IPS-20b (cell line): ENCODE measurements at regions not wholly inside any gene's neighbourhood (a gene's known extent, or its start where the extent isn't known, plus 50 kb on each side); places are given as distances from the start of the nearest gene placed in this dataset.

Experiments
- H3K27ac ChIP-seq: one replicate; pipeline ENCODE4 v1.5.1; 2013; ENCODE audit warnings: low read length
- H3K27me3 ChIP-seq: 2 replicates; pipeline ENCODE4 v1.6.1; 2013; ENCODE audit warnings: mild to moderate bottlenecking, low read length, inconsistent platforms; ENCODE audit not compliant: insufficient read depth
- H3K36me3 ChIP-seq: 2 replicates; pipeline ENCODE4 v1.6.1; 2013; ENCODE audit warnings: low read depth, mild to moderate bottlenecking, inconsistent platforms, low read length, moderate library complexity; ENCODE audit not compliant: insufficient read depth
- H3K4me1 ChIP-seq: 2 replicates; pipeline ENCODE4 v1.6.1; 2013; ENCODE audit warnings: mild to moderate bottlenecking, control low read depth, inconsistent platforms, low read length, moderate library complexity; ENCODE audit not compliant: insufficient read depth
- H3K4me3 ChIP-seq: 2 replicates; pipeline ENCODE4 v1.5.1; 2013; ENCODE audit warnings: mild to moderate bottlenecking, low read length, inconsistent platforms
- H3K9ac ChIP-seq: 2 replicates; pipeline ENCODE4 v1.6.1; 2013; ENCODE audit warnings: low read depth, mild to moderate bottlenecking, inconsistent platforms, low read length, moderate library complexity
- H3K9me3 ChIP-seq: 2 replicates; pipeline ENCODE4 v1.6.1; 2013; ENCODE audit warnings: mild to moderate bottlenecking, low read depth, low read length, inconsistent platforms; ENCODE audit not compliant: insufficient read depth

GRCh38 chr9:117596678-117597077 lies 107.5 kb upstream of the TLR4 start:
- H3K36me3 ChIP-seq = no peaks in the 10 kb centered on the region
- H3K27ac ChIP-seq = no peak overlapping the region
- H3K9ac ChIP-seq = no peak overlapping the region
- no peak overlapping the region; the same call in 1 of the 2 replicates for H3K4me3 ChIP-seq
- no peaks in the 10 kb centered on the region for H3K27me3 ChIP-seq
- H3K4me1 ChIP-seq = peaks cover 20% of the 10 kb centered on the region
- no peaks in the 10 kb centered on the region for H3K9me3 ChIP-seq

GRCh38 chr9:117595650-117596049 lies 108.6 kb upstream of the TLR4 start:
- no peak overlapping the region for H3K27ac ChIP-seq
- peak overlapping the region; percentile 12; the same call in 1 of the 2 replicates for H3K4me3 ChIP-seq

GRCh38 chr9:117587263-117587662 lies 116.9 kb upstream of the TLR4 start:
- no peak overlapping the region for H3K4me3 ChIP-seq
- H3K9ac ChIP-seq = no peak overlapping the region
- H3K27me3 ChIP-seq = no peaks in the 10 kb centered on the region
- H3K4me1 ChIP-seq = no peaks in the 10 kb centered on the region
- H3K36me3 ChIP-seq = no peaks in the 10 kb centered on the region
- H3K9me3 ChIP-seq = no peaks in the 10 kb centered on the region; the same call in 1 of the 2 replicates
- no peak overlapping the region for H3K27ac ChIP-seq

More at GRCh38 chr9:117595650-117596049, 108.6 kb upstream of the TLR4 start:
- Histone ChIP-seq H3K9me3 (no peaks in the 10 kb centered on the region), H3K36me3 (no peaks in the 10 kb centered on the region), H3K27me3 (no peaks in the 10 kb centered on the region), H3K4me1 (peaks cover 20% of the 10 kb centered on the region), H3K9ac (no peak overlapping the region)

- no peak overlapping the region for H3K9ac ChIP-seq
- no peak overlapping the region for H3K27ac ChIP-seq
These were observed 130.1 kb upstream of the TLR4 start for GRCh38 chr9:117574099-117574498.

GRCh38 chr9:117564839-117565238 lies 139.4 kb upstream of the TLR4 start:
- no peak overlapping the region for H3K4me3 ChIP-seq

More at GRCh38 chr9:117574099-117574498, 130.1 kb upstream of the TLR4 start:
- Histone ChIP-seq H3K4me1 (no peaks in the 10 kb centered on the region), H3K36me3 (no peaks in the 10 kb centered on the region), H3K4me3 (no peak overlapping the region), H3K27me3 (no peaks in the 10 kb centered on the region), H3K9me3 (no peaks in the 10 kb centered on the region)

DNA sequence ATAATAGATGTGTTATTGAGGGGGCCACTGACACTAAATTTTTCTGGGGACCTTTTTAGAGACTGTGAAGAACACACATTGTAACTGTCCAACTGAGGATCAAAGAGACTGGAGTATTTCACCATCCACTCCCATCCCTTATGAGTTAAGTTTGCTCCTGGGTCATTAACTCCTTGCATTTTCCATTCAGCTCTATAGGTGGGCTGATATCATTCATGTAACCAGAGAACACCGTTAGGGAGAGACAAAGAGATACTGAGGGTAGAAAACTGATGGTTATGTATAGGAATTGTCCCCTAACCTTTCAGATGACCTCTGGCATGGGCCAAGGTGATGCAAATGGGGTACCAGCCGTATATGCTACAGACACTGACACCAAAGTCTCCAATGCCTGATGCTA lies 142.4 kb upstream of the TLR4 start:
- H3K4me1 ChIP-seq = no peaks in the 10 kb centered on the region
- H3K36me3 ChIP-seq = no peaks in the 10 kb centered on the region
- H3K9me3 ChIP-seq = no peaks in the 10 kb centered on the region

More at GRCh38 chr9:117564839-117565238, 139.4 kb upstream of the TLR4 start:
- Histone ChIP-seq H3K9me3 (no peaks in the 10 kb centered on the region), H3K9ac (no peak overlapping the region), H3K4me1 (no peaks in the 10 kb centered on the region), H3K27ac (no peak overlapping the region), H3K27me3 (no peaks in the 10 kb centered on the region), H3K36me3 (no peaks in the 10 kb centered on the region)

GRCh38 chr9:117555964-117556629 lies 141.2 kb upstream of the ASTN2 start:
- Histone ChIP-seq H3K36me3 (no peaks in the 10 kb centered on the region), H3K27me3 (no peaks in the 10 kb centered on the region), H3K27ac (no peak overlapping the region), H3K9me3 (no peaks in the 10 kb centered on the region), H3K4me1 (no peaks in the 10 kb centered on the region), H3K9ac (no peak overlapping the region), H3K4me3 (no peak overlapping the region)

More for the DNA sequence above, 142.4 kb upstream of the TLR4 start:
- Histone ChIP-seq H3K9ac (no peak overlapping the region), H3K4me3 (no peak overlapping the region), H3K27me3 (no peaks in the 10 kb centered on the region), H3K27ac (no peak overlapping the region)

DNA sequence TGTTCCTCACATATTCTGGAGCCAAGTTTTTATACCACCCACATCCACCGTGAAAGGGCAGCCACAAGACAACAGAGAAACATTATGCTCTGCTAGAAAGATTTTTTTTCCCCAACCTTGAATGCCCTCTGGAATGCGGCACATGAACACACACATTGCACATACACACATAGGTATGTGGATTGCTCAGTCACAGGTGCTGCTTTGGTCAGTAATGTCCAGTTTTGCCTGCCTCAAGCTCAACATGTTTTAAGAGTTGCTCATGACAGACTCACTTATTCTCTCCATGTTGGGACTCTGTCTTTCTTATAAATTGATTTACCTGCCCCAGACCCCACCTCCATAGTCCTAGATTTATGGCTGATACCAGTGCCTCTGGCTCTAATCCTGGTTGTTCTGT lies 138.0 kb upstream of the ASTN2 start:
- Histone ChIP-seq H3K27me3 (no peaks in the 10 kb centered on the region), H3K9ac (no peak overlapping the region), H3K36me3 (no peaks in the 10 kb centered on the region), H3K27ac (no peak overlapping the region), H3K9me3 (no peaks in the 10 kb centered on the region), H3K4me1 (peaks cover 27% of the 10 kb centered on the region; the same call in 1 of the 2 replicates), H3K4me3 (no peak overlapping the region)

DNA sequence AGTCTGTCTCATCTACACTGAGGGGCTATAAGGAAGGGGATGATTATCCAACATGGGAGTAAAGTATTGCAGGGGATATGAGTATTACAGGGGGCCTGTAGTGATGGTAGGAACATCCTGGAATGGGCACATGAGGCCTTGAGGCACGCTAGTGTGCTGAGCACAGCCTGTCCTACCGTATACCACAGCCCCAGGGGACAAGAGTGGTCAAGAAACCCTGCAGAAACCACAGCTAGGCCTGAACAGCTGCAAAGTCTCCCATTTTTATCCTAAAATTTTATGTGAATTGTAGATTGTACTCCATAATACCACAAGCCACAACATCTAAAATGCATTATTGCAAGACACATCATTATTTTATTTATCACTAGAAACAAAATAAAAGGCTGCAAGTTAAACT lies 136.3 kb upstream of the ASTN2 start:
- H3K27ac ChIP-seq = no peak overlapping the region
- no peaks in the 10 kb centered on the region for H3K9me3 ChIP-seq

GRCh38 chr9:117549444-117549843 lies 134.6 kb upstream of the ASTN2 start:
- H3K27ac ChIP-seq = no peak overlapping the region
- peaks cover 40% of the 10 kb centered on the region for H3K4me1 ChIP-seq
- peak overlapping the region; percentile 29; the same call in 1 of the 2 replicates for H3K9ac ChIP-seq
- H3K9me3 ChIP-seq = no peaks in the 10 kb centered on the region
- H3K27me3 ChIP-seq = no peaks in the 10 kb centered on the region
- H3K36me3 ChIP-seq = no peaks in the 10 kb centered on the region
- peak overlapping the region; percentile 25; the same call in 1 of the 2 replicates for H3K4me3 ChIP-seq

More for the DNA sequence above, 136.3 kb upstream of the ASTN2 start:
- Histone ChIP-seq H3K4me3 (no peak overlapping the region), H3K27me3 (no peaks in the 10 kb centered on the region), H3K36me3 (no peaks in the 10 kb centered on the region), H3K4me1 (peaks cover 40% of the 10 kb centered on the region), H3K9ac (no peak overlapping the region)

DNA sequence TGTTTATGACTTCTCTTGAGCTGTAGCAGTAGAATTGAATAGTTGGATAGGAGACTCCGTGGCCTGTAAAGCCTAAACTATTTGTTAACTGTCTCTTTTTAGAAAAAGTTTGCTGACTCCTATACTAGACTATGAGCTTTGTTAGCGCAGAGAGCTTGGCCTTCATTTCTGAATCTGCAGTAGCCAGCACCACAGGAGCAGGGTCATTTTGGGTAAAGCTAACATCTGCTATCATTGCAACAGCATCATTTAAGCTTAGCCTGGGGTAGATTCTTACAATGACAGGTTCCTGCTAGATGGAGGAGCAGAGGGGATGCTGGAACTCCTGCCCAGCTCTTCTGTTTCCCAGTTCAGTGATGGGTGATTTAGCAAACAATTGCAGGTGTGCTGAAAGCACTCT lies 133.7 kb upstream of the ASTN2 start:
- no peaks in the 10 kb centered on the region for H3K36me3 ChIP-seq
- H3K4me3 ChIP-seq = 0 out of 2 replicates have a peak overlapping the region, but pooled peaks have one; percentile 25
- H3K4me1 ChIP-seq = peaks cover 41% of the 10 kb centered on the region
- no peaks in the 10 kb centered on the region for H3K9me3 ChIP-seq
- no peak overlapping the region for H3K9ac ChIP-seq
- no peak overlapping the region for H3K27ac ChIP-seq
- no peaks in the 10 kb centered on the region for H3K27me3 ChIP-seq

GRCh38 chr9:117547904-117548303 lies 133.0 kb upstream of the ASTN2 start:
- H3K4me3 ChIP-seq = no peak overlapping the region
- no peak overlapping the region for H3K9ac ChIP-seq
- no peak overlapping the region for H3K27ac ChIP-seq
- peaks cover 42% of the 10 kb centered on the region for H3K4me1 ChIP-seq
- H3K36me3 ChIP-seq = no peaks in the 10 kb centered on the region
- no peaks in the 10 kb centered on the region for H3K9me3 ChIP-seq
- H3K27me3 ChIP-seq = no peaks in the 10 kb centered on the region
